GM23248 (cell line): ENCODE measurements at regions not wholly inside any gene's neighbourhood (a gene's known extent, or its start where the extent isn't known, plus 50 kb on each side); places are given as distances from the start of the nearest gene placed in this dataset.

Experiments
- EZH2 ChIP-seq: fragments of 200-600 bp; sonication (generic); IDR thresholded peaks from 2 replicates; pipeline ENCODE4 v1.6.1; 2018; ENCODE audit warnings: antibody characterized with exemption, mild to moderate bottlenecking; ENCODE audit not compliant: insufficient read depth, poor library complexity, severe bottlenecking
- EZH2phosphoT487 ChIP-seq: fragments of 200-600 bp; sonication (generic); IDR thresholded peaks from 2 replicates; pipeline ENCODE4 v1.6.1; 2018; ENCODE audit warnings: antibody characterized with exemption, moderate library complexity, mild to moderate bottlenecking, low read depth; ENCODE audit not compliant: insufficient read depth

GRCh38 chr1:245041058-245041698 lies 113.6 kb upstream of the KIF26B start:
- TF ChIP-seq EZH2: no peak
- no peak for TF ChIP-seq EZH2phosphoT487
